Ramos (cell line): ENCODE measurements at regions not wholly inside any gene's neighbourhood (a gene's known extent, or its start where the extent isn't known, plus 50 kb on each side); places are given as distances from the start of the nearest gene placed in this dataset.
"Not testable (repeated sequence)": the region's sequence is repeated elsewhere in the genome, so short reads cannot be mapped to it uniquely, and the experiment has no call there.

Source experiments
- in situ Hi-C: fragments of 300-500 bp; cut with MboI; formaldehyde crosslinking; loops from one replicate; pipeline ENCODE4 v1.14.3; 2022; ENCODE audit warnings: low sequenced_read_pairs; ENCODE audit not compliant: unreplicated experiment

DNA sequence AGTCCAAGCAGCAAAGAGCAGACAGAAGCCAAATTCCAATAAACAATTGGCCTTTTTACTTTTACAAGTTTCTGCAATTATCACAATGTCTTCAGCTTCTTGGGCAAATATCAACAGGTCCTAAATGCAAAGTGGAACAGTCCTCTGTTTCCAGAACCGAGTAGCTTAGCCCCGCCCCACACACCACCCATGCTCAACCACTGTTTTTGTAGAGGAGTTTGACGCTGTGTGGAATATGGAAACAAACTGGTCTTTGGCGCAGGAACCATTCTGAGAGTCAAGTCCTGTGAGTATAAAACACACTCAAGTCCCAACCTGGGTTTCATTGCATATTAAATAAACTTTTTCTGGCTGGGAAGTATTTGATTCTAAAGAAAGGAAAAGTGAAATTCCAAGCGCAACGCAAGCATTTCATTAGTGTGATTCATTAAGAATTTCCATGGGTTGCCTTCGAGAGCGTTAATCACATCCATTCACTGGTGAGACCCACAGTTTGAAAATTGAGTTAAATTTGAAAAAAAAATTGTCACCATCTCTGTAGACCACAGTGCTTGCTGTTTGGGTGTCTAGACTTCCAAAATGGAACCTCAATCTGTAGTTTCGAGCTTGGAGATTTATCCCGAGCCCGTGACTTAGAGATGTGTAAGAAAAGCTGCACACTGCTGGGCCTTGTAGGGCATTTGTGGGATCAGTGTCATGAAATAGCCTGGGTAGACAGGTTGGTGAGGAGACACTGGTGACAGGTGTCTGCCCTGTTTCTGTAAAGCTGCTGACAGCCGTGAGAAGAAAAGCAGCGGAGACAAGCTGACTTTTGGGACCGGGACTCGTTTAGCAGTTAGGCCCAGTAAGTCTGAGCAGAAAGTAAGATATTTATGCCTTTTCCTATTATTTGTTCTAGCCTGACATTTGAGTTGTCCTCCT lies 96.1 kb downstream of the DAD1 start:
- in situ Hi-C loops: no loop called here

DNA sequence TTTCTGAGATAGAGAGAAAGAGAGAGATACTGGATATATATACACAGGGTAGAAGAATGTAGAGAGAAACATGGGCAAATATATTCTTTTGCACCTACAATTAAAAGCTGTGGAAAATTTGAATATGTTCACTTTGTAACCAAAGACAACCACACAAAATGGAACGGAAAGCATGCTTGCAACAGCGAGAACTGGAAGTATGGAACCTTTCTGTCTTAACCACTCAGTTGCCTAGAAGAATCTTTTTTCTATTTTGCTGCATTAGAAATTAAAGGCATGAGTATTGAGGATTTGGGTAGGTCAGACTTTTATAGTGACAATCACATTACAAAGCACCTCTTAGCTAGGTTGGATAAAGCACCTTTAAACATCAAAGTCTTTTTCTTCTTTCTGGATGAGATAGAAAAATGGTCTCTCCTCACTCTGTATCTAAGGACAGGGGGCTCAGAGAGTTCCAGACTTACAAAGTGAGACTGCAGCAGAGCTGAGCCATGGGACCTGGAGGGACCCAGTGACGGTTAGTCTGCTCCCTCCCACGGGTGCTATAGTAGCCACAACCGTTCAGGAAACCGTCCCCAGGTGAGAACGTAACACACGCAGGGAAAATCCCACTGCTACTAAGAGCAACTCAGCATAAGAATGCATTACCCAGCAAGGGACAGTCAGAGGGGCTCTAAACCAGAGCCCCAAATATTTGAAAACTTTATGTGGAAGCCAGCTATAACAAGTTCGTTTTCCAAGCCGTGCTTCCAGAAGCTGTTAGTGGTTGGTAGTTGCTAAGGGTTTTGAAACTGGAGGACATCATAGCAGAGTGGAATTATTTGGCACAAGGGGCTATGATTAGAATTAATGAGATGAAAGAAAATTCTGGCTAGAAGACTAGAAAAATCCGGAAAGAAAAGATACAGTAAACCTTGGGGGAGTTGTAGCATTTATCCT lies 97.1 kb downstream of the DAD1 start:
- in situ Hi-C loops: no loop called here

DNA sequence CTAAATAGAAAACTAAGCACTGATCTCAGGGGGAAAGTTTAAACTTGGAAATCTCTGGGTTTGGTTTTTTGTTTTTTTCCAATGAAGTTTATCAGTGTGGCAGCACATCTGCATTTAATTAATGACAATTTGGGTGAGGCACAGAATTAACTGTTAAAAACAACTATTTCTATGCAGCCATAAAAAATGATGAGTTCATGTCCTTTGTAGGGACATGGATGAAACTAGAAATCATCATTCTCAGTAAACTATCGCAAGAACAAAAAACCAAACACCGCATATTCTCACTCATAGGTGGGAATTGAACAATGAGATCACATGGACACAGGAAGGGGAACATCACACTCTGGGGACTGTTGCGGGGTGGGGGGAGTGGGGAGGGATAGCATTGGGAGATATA lies 98.0 kb downstream of the DAD1 start:
- in situ Hi-C loops: not testable (repeated sequence)

DNA sequence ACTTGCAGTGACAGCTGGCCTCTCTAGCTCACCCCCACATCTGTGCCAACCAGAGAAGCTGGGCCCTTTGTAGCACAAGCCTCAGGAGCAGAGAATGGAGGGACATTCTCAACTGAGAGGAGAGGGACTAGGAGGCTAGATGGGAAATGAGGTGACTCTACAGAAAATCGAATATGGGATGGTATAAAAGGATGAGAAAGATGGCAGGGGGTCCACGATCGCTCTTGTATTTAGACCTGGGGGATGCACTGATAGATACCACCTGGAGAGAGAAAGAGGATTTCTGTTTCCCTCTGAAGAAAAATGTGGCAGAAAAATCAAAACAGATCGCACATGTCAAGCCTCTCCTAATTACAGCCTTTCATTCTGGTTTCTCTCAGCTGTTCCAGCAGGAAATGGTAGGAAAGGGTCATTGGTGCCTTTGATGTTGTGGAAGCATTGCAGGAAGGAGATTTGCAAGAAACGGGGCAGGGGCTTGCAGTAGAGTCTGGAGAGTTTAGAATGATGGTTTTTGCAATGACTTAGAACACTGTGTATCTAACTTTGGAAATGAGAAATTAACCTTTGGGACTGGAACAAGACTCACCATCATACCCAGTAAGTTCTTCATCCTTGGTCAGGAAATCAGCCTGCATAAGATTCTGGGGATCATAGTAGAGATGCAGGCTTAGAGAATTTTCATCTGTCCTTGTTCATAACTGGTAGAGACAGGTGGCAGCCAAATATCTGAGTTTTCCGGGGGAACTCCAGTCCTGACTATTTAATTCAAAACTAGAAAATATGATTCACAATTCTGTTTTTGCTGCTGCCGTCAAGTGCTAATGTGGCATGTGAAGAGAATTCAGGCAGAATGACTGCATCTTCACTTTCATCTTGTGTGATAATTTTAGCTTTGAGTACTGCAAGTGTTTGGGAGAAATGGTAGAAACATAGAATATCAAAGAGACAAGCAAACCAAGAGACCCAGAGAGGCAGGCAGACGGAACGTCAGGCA lies 98.8 kb downstream of the DAD1 start:
- in situ Hi-C loops: no loop called here

DNA sequence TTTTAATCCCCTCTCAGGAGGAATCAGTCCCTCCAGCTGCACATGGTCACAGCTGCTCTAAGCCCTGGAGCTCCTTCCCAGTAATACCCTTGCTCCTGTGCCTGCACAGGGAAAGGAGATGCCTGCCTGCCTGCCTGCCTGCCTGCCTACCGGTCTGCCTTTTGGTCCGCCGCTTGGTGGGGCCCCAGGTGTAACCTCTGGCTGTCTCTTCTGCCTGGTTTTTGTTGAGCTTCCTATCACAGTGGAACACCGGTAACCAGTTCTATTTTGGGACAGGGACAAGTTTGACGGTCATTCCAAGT lies 99.8 kb downstream of the DAD1 start:
- in situ Hi-C loops: no loop called here

DNA sequence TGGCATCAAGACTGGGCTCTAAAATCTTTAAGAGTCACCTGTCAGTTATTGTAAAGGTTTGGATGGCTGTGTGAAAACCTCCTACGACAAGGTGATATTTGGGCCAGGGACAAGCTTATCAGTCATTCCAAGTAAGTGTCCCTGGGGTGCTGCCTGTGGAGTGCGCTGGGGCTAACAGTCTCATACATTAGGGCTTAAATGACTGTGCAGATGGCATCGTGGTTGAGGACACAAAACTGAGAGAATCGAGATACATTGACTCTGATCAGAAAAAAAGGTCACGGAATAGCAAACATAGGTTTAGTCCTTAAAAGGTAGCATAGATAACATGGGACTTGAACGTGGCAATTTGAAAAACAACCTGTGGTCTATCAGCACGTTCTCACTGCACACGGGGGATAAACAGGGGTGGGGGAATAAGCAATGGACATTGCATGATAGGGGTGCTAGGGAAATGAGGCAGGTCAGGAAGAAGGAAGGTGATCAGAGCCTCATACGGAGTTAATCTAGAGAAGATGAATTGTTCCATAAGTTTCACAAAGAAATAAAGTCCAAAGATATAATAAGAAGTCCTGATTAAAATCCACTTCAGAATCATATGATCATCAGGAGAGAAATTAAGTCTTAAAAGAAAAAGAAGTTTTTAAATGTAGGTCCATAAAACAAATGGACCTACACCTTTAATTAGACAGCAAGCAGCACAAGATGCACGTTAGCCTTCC lies 100.3 kb downstream of the DAD1 start:
- in situ Hi-C loops: no loop called here

DNA sequence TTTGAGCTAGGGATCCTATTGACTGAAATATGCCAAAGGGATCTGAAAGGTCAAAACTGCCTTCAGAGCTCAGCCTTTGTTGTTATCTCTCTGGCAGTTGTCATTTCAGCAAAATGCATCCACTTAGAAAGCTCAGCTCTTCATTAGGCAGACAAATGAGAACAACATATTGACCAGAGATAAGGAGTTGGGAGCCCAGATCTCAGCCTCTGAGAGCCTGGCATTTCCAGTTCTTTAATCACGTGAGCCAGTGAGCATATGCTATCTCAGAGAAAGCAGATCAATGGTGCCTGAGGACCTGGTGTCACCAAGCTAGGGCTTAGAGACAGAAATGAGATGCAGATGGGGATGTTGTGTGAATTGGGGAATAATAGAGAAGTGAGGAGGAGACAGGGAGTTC lies 101.1 kb downstream of the DAD1 start:
- in situ Hi-C loops: no loop called here

DNA sequence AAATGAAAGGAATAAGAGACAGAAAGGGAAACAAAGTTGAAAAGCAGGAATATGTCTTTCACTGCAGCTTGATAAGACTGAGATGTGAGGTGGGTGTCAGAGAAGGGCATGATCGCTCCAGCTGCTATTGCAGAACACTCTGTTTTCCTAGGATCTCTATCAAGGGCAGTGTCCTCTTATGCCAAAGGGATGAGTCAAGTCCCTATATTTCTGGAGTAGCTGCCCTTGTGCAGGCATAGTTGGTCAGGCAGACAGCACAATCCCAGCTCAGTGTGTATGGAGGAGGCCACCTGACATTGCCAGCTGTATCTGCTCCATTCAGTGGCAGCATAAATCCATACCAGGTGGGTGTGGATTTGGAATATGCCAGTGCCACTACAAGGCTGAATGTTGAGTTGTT lies 101.6 kb downstream of the DAD1 start:
- in situ Hi-C loops: no loop called here

DNA sequence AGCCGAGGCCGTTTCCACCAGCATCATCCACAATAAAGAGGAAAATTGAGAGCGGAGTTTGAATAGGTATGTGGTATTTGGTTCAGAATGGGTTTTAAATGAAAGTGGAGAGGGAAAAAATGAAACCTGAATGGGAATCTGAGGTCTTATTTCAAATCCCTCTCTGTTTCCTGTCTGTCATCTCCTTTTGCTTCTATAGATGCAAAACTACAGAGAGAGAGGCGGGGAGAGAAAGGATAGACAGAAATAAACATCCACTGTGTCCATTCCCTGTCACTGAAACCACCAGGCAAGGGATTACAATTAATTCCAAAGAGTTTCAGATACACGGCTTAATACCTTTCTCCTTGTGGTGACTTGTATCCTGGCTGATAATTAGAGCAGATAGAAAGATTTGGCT lies 102.3 kb downstream of the DAD1 start:
- in situ Hi-C loops: no loop called here

DNA sequence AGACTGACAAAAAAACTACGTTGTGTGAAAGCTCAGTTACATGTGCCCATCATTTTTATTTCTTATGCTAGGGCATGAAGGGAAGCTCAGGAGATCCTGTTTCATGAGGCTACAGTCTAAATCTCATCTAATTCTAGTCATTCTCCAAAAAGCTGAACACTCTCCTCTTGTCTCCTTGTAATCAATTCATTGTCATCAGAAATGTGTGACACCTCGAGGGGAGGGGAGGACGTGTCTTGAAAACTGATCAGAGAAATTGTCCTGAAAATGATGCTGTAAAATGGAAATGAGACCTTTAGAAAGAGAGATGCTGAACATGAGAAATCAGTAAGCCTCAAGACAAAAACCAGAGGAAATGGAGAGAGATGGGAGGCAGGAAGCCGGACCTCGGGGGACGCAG lies 103.4 kb downstream of the DAD1 start:
- in situ Hi-C loops: no loop called here

DNA sequence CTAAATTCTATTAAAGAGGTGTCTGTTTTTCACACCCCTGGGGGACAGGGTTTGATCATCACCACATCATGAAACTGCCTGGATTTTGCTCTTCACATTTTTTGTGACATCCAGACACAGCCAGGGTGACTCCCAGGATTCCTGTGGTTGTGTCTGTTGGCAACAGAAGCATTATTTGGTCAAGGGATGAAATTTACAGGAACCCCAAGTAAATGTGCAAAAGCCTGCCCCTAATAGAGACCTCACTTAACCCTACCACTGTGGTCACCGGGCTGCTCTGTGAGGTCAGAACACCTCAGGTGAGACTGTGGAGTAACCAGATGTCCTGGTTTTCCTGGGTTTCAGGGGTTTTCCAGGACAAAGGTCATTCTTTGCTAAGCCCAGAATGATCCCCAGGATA lies 103.8 kb downstream of the DAD1 start:
- in situ Hi-C loops: no loop called here

DNA sequence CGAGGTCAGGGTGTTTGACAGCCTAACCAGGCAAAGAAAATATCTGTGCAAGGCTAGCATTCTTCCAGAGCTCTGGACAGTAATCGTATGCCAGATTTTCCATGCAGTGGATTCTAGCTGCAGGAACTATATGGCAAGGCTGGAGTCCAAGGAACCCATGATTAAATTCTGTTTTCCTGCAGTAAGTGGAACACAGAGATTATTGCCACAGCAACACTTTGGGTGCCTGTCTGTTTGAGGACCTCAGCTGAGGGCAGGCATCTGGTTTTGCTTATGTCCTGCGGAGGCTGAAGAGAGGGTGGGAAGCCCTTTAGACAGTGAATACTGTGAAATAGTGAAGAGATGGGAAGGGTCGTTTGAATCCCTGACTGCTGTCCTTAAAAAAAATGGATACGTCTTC lies 104.4 kb downstream of the DAD1 start:
- in situ Hi-C loops: no loop called here

DNA sequence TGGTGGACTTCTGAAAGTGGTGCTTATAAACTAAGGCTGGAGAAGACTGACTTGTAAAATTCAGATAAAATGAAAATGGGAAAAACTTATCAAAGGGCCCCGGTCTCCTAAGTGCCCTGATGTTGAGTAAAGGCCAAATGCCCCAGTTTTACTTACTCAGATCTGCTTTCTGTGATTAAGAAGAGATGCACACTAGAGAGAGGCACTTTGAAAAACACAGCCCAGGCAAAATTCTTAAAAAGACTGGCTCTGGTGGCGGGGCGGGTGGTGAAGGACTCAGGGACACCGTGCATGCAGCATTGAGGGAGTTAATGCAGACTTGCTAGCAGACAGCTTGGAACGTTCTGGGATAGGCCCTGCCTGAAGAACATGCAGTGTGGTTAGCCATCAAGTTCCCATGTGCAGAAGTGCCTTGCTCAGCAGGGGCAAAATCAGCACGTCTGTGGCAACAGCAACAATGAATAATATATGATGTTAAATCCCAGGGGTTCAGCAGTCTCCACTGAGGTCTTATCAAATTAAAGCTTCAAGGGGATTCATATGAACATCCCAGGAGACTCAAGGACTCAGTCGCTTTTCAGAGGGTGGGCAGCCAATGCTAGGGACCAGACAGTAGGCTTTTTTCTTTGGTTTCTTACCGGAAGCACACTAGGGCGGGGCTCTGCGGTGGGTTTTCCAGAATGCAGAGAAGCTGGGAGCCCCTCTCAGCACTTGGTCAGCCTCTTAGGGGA lies 105.0 kb downstream of the DAD1 start:
- in situ Hi-C loops: no loop called here

DNA sequence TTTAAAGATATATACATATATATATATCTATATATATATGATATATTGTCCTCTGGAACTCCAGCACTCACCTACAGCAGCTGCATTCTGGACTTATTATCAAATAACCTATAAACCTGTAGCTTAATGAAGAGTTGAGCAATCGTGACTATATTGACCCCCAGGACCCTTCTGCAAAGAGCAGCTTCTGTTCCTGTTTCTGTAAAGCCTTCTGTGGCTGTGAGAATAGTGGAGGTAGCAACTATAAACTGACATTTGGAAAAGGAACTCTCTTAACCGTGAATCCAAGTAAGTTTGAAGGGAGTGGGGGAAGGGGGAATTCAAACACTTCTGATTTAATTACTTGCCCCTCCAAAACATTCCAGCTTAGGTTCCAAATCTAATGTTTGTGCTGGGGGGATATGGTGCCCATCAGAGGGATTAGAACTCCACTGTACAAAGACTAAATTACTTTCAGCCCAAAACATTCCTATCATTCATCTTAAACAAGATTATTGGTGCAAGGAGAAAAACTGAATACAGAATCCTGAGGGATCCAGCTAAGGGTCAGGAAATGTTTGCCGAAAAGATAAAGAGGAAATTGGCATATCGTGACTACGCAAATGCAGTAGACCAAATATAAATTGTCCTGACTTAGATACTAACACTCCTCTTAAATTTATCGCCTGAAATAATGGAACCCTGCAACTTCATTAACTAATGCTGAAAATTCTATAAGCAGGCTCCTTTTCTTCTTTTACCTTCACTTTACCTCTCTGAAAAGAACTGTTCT lies 106.1 kb downstream of the DAD1 start:
- in situ Hi-C loops: no loop called here

DNA sequence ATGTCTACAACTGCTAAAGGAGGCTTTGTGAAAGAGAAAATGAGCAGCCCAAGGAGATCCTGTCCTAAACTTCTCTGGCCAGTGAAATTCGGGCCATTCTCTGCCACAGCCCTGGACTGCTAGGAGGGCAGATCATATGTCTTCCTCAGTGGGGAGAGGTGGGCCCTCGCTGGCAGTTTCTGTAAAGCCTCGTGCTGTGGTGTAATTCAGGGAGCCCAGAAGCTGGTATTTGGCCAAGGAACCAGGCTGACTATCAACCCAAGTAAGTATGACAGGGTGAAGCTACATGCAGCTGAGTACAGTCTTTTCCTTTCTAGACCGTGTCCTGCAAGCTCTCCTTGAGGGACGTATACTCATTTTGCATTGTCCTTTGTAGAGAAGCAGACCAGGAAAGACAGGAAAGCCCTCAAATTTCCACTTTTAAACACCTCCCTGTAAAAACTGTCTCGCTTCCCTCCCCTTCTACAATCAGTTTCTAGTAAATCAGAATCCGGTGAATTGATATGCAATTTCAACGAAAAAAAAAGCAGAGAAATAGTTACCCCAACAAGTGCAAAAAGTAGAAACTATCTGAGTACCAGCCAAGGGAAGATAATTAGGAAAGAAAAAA lies 106.8 kb downstream of the DAD1 start:
- in situ Hi-C loops: no loop called here

DNA sequence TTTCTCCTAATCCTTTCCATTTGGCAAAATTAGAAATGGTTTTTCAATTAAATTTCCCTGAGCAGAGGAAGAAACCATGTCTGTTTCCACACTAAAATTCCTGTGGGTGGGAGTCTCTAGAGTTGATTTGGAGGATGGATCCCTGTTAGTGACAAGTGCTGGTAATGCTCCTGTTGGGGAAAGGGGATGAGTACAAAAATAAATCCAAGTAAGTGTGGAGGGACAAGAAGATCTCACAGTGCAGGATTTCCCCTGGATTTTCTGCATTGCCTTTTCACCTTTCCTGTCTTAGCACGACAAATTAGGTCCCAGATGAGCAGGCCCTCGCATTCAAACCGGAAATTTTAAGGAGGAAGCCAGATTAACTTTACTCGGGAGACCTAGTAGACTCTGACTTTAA lies 107.5 kb downstream of the DAD1 start:
- in situ Hi-C loops: no loop called here

DNA sequence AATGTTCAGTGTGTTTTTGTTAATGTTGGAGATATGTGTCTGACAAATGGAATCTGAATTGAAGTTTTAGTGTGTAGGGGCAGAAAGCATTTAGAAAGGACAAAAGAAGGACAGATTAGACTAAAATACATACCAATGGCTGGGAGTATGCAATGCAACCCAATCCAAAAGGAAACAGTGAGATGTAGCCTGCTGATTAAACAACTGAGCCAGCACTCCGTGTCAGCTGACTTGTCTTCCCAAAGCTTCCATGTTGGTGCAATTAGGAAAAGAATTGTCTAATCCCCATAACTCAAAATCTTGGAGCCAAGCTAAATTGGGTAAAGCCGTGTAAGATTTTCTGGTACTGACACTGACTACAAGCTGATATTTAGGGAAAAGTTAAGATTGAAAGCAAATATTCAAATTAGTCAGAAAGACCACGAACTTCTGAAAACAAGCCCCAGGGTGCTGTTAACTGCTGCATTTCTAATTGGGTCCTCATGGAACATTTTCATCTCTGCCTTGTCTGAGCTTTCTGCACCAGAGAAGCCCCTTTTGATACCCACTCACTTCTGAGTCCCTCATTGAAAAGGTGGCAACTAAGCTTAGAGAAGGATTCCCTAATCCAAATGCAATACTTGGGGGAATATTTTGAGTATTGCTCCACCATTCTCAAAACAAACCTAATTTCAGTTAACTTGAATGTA lies 109.1 kb downstream of the DAD1 start:
- in situ Hi-C loops: loop anchor here (5.0 kb wide), 1 partner anchor 87 kb away; no protein-coding TSS in a partner anchor
